ENCODE measurements at regions not wholly inside any gene's neighbourhood (a gene's known extent, or its start where the extent isn't known, plus 50 kb on each side); places are given as distances from the start of the nearest gene placed in this dataset.

- ChIA-PET CTCF (ENCODE audit: unreplicated experiment) (no interaction called here), POLR2A (interaction anchor here (0.6 to 1.3 kb wide), 4 partner anchors 9 to 649 kb away, joined by 3 to 4 read pairs (median 3); no protein-coding TSS in a partner anchor)
- no peak overlapping the region for H2AFZ ChIP-seq (ENCODE audit: low read length)
- no peak overlapping the region for H3K4me2 ChIP-seq (ENCODE audit: low read length)
- TF ChIP-seq CTCF (conservative IDR thresholded peaks at IDR 0.05; ENCODE audit: low read length) (no peak), EZH2phosphoT487 (IDR thresholded peaks at IDR 0.05; ENCODE audit: borderline replicate concordance, low read depth, low read length) (no peak)
- no peaks in the 10 kb centered on the region for H3K36me3 ChIP-seq (ENCODE audit: insufficient read depth, low read length)
- DNase-seq (ENCODE audit: low spot score) = no peak
- no peaks in the 10 kb centered on the region for H3K4me1 ChIP-seq (ENCODE audit: insufficient read depth, low read length, poor library complexity, severe bottlenecking)
- no peaks in the 10 kb centered on the region for H3K9me3 ChIP-seq (ENCODE audit: low read length)
- no TSS peak for BruUV-seq (replicated peaks)
- H3K79me2 ChIP-seq (ENCODE audit: insufficient read depth, low read depth, low read length) = no peaks in the 10 kb centered on the region
- H3K4me3 ChIP-seq (ENCODE audit: low read depth, low read length, poor library complexity, severe bottlenecking) = no peak overlapping the region
- intact Hi-C loops (cut with micrococcal nuclease; ENCODE audit: unreplicated experiment) = loop anchor here (10.0 kb wide), 1 partner anchor 864 kb away; no protein-coding TSS in a partner anchor
- no peaks in the 10 kb centered on the region for H3K9me2 ChIP-seq (ENCODE audit: insufficient read depth, low read length)
- H3K27ac ChIP-seq (ENCODE audit: low read depth, low read length, poor library complexity, severe bottlenecking) = no peak overlapping the region
- no peaks in the 10 kb centered on the region for H4K20me1 ChIP-seq (ENCODE audit: insufficient read depth, low read length)
Measured at GRCh38 chr16:75780669-75781068, 54.4 kb upstream of the CPHXL start.

- intact Hi-C loops (cut with micrococcal nuclease; ENCODE audit: unreplicated experiment) = loop anchor here (10.0 kb wide), 1 partner anchor 863 kb away; no protein-coding TSS in a partner anchor
- H3K9me2 ChIP-seq (ENCODE audit: insufficient read depth, low read length) = no peaks in the 10 kb centered on the region
- no peak overlapping the region for H3K4me3 ChIP-seq (ENCODE audit: low read depth, low read length, poor library complexity, severe bottlenecking)
- H3K4me2 ChIP-seq (ENCODE audit: low read length) = no peak overlapping the region
- POLR2A ChIA-PET = interaction anchor here (0.6 to 1.3 kb wide), 8 partner anchors 10 to 1416 kb away, joined by 3 to 6 read pairs (median 3); no protein-coding TSS in a partner anchor
- no peak overlapping the region; the same call in 1 of the 2 replicates for H2AFZ ChIP-seq (ENCODE audit: low read length)
- TF ChIP-seq CTCF (conservative IDR thresholded peaks at IDR 0.05; ENCODE audit: low read length) (no peak), EZH2phosphoT487 (IDR thresholded peaks at IDR 0.05; ENCODE audit: borderline replicate concordance, low read depth, low read length) (no peak)
- no peak for DNase-seq (ENCODE audit: low spot score)
- no peaks in the 10 kb centered on the region for H3K36me3 ChIP-seq (ENCODE audit: insufficient read depth, low read length)
- no peak overlapping the region for H3K27ac ChIP-seq (ENCODE audit: low read depth, low read length, poor library complexity, severe bottlenecking)
- H3K9me3 ChIP-seq (ENCODE audit: low read length) = no peaks in the 10 kb centered on the region
- no TSS peak for BruUV-seq (replicated peaks)
- no peaks in the 10 kb centered on the region for H3K79me2 ChIP-seq (ENCODE audit: insufficient read depth, low read depth, low read length)
- no peaks in the 10 kb centered on the region for H4K20me1 ChIP-seq (ENCODE audit: insufficient read depth, low read length)
- CTCF ChIA-PET (ENCODE audit: unreplicated experiment) = no interaction called here
- H3K4me1 ChIP-seq (ENCODE audit: insufficient read depth, low read length, poor library complexity, severe bottlenecking) = peaks cover 1% of the 10 kb centered on the region
Measured at GRCh38 chr16:75781683-75782343, 55.5 kb upstream of the CPHXL start.

GRCh38 chr16:75787440-75787839, 61.1 kb upstream of the CPHXL start:
- TF ChIP-seq CTCF (conservative IDR thresholded peaks at IDR 0.05; ENCODE audit: low read length) = no peak
- no peak for TF ChIP-seq EZH2phosphoT487 (IDR thresholded peaks at IDR 0.05; ENCODE audit: borderline replicate concordance, low read depth, low read length)
- ChIA-PET CTCF (ENCODE audit: unreplicated experiment) (no interaction called here), POLR2A (interaction anchor here (0.6 to 0.7 kb wide), 2 partner anchors 13 to 298 kb away, joined by 3 read pairs; no protein-coding TSS in a partner anchor)
- Histone ChIP-seq H3K36me3 (ENCODE audit: insufficient read depth, low read length) (no peaks in the 10 kb centered on the region), H3K79me2 (ENCODE audit: insufficient read depth, low read depth, low read length) (no peaks in the 10 kb centered on the region), H2AFZ (ENCODE audit: low read length) (no peak overlapping the region), H3K4me3 (ENCODE audit: low read depth, low read length, poor library complexity, severe bottlenecking) (no peak overlapping the region), H3K4me1 (ENCODE audit: insufficient read depth, low read length, poor library complexity, severe bottlenecking) (peaks cover 19% of the 10 kb centered on the region), H3K27ac (ENCODE audit: low read depth, low read length, poor library complexity, severe bottlenecking) (no peak overlapping the region), H3K4me2 (ENCODE audit: low read length) (peak overlapping the region; percentile 22), H4K20me1 (ENCODE audit: insufficient read depth, low read length) (no peaks in the 10 kb centered on the region), H3K9me3 (ENCODE audit: low read length) (no peaks in the 10 kb centered on the region), H3K9me2 (ENCODE audit: insufficient read depth, low read length) (no peaks in the 10 kb centered on the region)
- DNase-seq (ENCODE audit: low spot score) = peak; percentile 27
- BruUV-seq (replicated peaks) = no TSS peak
- intact Hi-C loops (cut with micrococcal nuclease; ENCODE audit: unreplicated experiment) = loop anchor here (5.0 to 10.0 kb wide), 2 partner anchors 857 to 1385 kb away; no protein-coding TSS in a partner anchor
